Coronary artery (tissue), 2 donors: ENCODE measurements at regions not wholly inside any gene's neighbourhood (a gene's known extent, or its start where the extent isn't known, plus 50 kb on each side); places are given as distances from the start of the nearest gene placed in this dataset.

Experiments
- DNase-seq: peaks from one replicate; pipeline ENCODE4 v3.0.0-alpha.2; 2017; ENCODE audit warnings: low spot score
- H3K27ac ChIP-seq, 2 donors: fragments of 200-600 bp; sonication (generic); one replicate each; pipeline ENCODE4 v1.5.1; 2016 to 2019
- H3K4me3 ChIP-seq: fragments of 200-600 bp; sonication (generic); 2 replicates; pipeline ENCODE4 v1.5.1; 2016; ENCODE audit warnings: mild to moderate bottlenecking, moderate library complexity
- CTCF ChIP-seq: fragments of 200-600 bp; sonication (generic); IDR thresholded peaks from one replicate; pipeline ENCODE4 v1.5.1; 2019; ENCODE audit warnings: antibody characterized with exemption

GRCh38 chr16:76183647-76184046, 93.6 kb upstream of the CNTNAP4 start:
- no peak for DNase-seq
- Histone ChIP-seq H3K27ac (no peak overlapping the region), H3K4me3 (no peak overlapping the region)
- no peak for TF ChIP-seq CTCF

GRCh38 chr16:76190057-76190456, 87.1 kb upstream of the CNTNAP4 start:
- no peak for DNase-seq
- TF ChIP-seq CTCF = no peak
- Histone ChIP-seq H3K4me3 (no peak overlapping the region), H3K27ac (no peak overlapping the region)

GRCh38 chr16:76190480-76190879, 86.7 kb upstream of the CNTNAP4 start:
- no peak overlapping the region for H3K27ac ChIP-seq
- no peak for DNase-seq
- no peak overlapping the region for H3K4me3 ChIP-seq
- no peak for TF ChIP-seq CTCF

DNA sequence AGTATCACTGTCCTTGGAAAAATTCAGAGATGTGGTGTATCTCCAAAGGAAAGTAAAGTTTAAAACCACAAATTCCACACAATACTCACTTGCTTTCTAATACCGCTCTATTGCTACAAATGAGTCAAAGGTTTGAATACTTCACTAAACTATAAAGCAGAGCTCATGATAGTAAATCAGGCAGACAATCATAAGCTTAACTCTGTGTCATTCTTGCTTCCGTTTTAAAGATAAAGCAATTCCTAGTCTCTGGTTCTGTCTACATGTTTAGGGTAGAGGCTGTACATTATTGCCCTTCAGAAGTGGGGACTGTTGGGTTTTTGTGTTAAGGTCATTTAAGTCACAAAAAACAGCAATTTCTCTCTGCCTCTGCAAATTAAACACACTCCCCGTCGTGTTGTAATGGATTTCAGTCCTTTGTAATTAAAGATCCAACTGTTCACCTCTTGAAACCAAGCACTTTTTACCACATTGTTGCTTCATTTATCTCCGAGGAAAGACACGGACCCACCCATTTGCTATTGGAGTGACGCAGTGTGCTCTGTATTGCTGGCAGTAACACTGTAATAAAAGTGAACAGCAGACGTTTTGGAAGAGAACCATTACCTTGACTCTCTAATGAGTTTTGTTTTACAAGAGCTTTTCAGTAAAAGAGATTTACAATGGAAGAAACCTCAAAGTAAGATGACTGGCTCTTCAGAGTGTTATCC, 83.1 kb upstream of the CNTNAP4 start:
- peak overlapping the region in 1 of 2 donors; percentile 45 for H3K27ac ChIP-seq
- H3K4me3 ChIP-seq = no peak overlapping the region
- no peak for DNase-seq
- TF ChIP-seq CTCF = no peak

GRCh38 chr16:76194616-76195015, 82.6 kb upstream of the CNTNAP4 start:
- H3K27ac ChIP-seq = peak overlapping the region in 1 of 2 donors; percentile 45
- no peak for DNase-seq
- TF ChIP-seq CTCF = no peak
- H3K4me3 ChIP-seq = no peak overlapping the region

- TF ChIP-seq CTCF = no peak
- H3K4me3 ChIP-seq = no peak overlapping the region
- H3K27ac ChIP-seq = peak overlapping the region in 1 of 2 donors; percentile 13
- DNase-seq = no peak
Measured at GRCh38 chr16:76195056-76195455, 82.1 kb upstream of the CNTNAP4 start.

DNA sequence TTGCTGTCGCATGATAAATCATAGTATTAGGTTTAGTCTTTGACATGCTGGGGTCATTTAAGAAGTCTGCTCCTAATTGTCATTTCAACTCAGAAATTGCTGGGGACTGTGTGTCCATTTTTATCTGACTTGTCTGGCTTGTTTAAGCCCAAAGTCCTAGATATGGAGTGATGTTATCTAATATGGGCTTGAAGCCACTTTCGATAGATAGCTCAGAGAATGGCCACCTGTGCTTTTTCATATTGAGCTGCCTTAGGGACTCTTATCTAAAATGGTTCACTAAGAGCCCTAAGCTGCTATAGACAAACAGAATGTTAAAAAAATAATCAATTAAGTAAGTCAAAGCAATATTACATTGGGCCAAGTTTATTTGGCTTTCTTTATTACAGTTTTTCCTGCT, 81.6 kb upstream of the CNTNAP4 start:
- H3K4me3 ChIP-seq = no peak overlapping the region
- DNase-seq = no peak

More for the DNA sequence above, 81.6 kb upstream of the CNTNAP4 start:
- no peak for TF ChIP-seq CTCF
- H3K27ac ChIP-seq = no peak overlapping the region
